ENCODE measurements at regions not wholly inside any gene's neighbourhood (a gene's known extent, or its start where the extent isn't known, plus 50 kb on each side); places are given as distances from the start of the nearest gene placed in this dataset.

GRCh38 chr10:128643658-128644057, 517.4 kb upstream of the MKI67 start (continued):
- no peak for TF ChIP-seq HNRNPH1 (optimal IDR thresholded peaks at IDR 0.05; ENCODE audit: low read depth, low read length)
- TF ChIP-seq ZFP1 (CRISPR knock-in tag; IDR thresholded peaks at IDR 0.05), result no peak
- TF ChIP-seq HMG20B (CRISPR knock-in tag; IDR thresholded peaks at IDR 0.05), result no peak
- TF ChIP-seq IRF9 (tag; IDR thresholded peaks at IDR 0.05), result no peak
- no peak for TF ChIP-seq EP300 (IDR thresholded peaks at IDR 0.05; ENCODE audit: low read length)
- TF ChIP-seq PREB (CRISPR knock-in tag; IDR thresholded peaks at IDR 0.05), result no peak
- TF ChIP-seq L3MBTL2 (IDR thresholded peaks at IDR 0.05), result no peak

GRCh38 chr10:128645486-128645885, 519.3 kb upstream of the MKI67 start:
- H4K20me1 ChIP-seq (replicated peaks; ENCODE audit: control insufficient read depth, insufficient read depth, low read length), result no peaks in the 10 kb centered on the region
- ChIA-PET CTCF (ENCODE audit: low intra/inter-chr PET ratio) (no interaction called here), POLR2A (interaction anchor here (0.8 kb wide), 1 partner anchor 1799 kb away, joined by 4 read pairs; no protein-coding TSS in a partner anchor)
- H3K4me3 ChIP-seq, result no peak overlapping the region
- intact Hi-C loops (cut with micrococcal nuclease) (no loop called here), in situ Hi-C loops (cut with MboI) (no loop called here)
- no peaks in the 10 kb centered on the region for H3K27me3 ChIP-seq (ENCODE audit: control insufficient read depth in 2 of 2, insufficient read depth in 2 of 2, low read length in 2 of 2)
- DNase-seq (ENCODE audit: extremely low read depth in 1 of 4, low spot score in 3 of 4) (no peak), ATAC-seq (no peak), FAIRE-seq (no peak)
- H3K79me2 ChIP-seq (ENCODE audit: control insufficient read depth, insufficient read depth, low read length), result no peaks in the 10 kb centered on the region
- H3K4me2 ChIP-seq (ENCODE audit: insufficient read depth, low read length), result no peak overlapping the region
- no peak for TF ChIP-seq TCF7 (IDR thresholded peaks at IDR 0.05; ENCODE audit: borderline replicate concordance)
- WGBS (ENCODE audit: insufficient coverage, low coverage, missing lambda C conversion rate), result 33% methylated on average over 2 of the region's 2 CpGs
- no peak overlapping the region for H2AFZ ChIP-seq (ENCODE audit: low read depth, low read length)
- H3K4me1 ChIP-seq (replicated peaks in 1 of 2; ENCODE audit: control insufficient read depth in 2 of 2, insufficient read depth in 2 of 2, low read length in 2 of 2), result no peaks in the 10 kb centered on the region
- no peaks in the 10 kb centered on the region for H3K36me3 ChIP-seq (ENCODE audit: control insufficient read depth, insufficient read depth, low read length)
- H3K27ac ChIP-seq (ENCODE audit: extremely low read depth, low read depth, low read length), result no peak overlapping the region
- H3K9me1 ChIP-seq (ENCODE audit: control insufficient read depth, insufficient read depth, low read length), result no peaks in the 10 kb centered on the region
- no TSS peak for BruUV-seq (replicated peaks)
- H3K9me3 ChIP-seq (replicated peaks; ENCODE audit: control insufficient read depth, insufficient read depth, low read depth, low read length), result no peaks in the 10 kb centered on the region
- H3K9ac ChIP-seq (ENCODE audit: insufficient read depth in 1 of 2, low read depth in 2 of 2, low read length in 2 of 2), result no peak overlapping the region

Data from K562 (cell line).